ENCODE measurements at regions not wholly inside any gene's neighbourhood (a gene's known extent, or its start where the extent isn't known, plus 50 kb on each side); places are given as distances from the start of the nearest gene placed in this dataset.

GRCh38 chr13:76516586-76516985, 369.6 kb downstream of the KCTD12 start:
- no peak for DNase-seq (ENCODE audit: low read depth)
- no peak for TF ChIP-seq CTCF (IDR thresholded peaks at IDR 0.05; ENCODE audit: insufficient read depth, low read depth, low read length, missing control alignments)
- H3K4me3 ChIP-seq (ENCODE audit: low read depth, low read length): no peak overlapping the region

- TF ChIP-seq CTCF (IDR thresholded peaks at IDR 0.05; ENCODE audit: insufficient read depth, low read depth, low read length, missing control alignments): no peak
- no peak overlapping the region for H3K4me3 ChIP-seq (ENCODE audit: low read depth, low read length)
- DNase-seq (ENCODE audit: low read depth): no peak
These were observed 370.2 kb downstream of the KCTD12 start for GRCh38 chr13:76516013-76516412.

- no peak for TF ChIP-seq CTCF (IDR thresholded peaks at IDR 0.05; ENCODE audit: insufficient read depth, low read depth, low read length, missing control alignments)
- DNase-seq (ENCODE audit: low read depth): no peak
- H3K4me3 ChIP-seq (ENCODE audit: low read depth, low read length): no peak overlapping the region
These were observed 373.5 kb downstream of the KCTD12 start for GRCh38 chr13:76512721-76513145.

GRCh38 chr13:76505437-76505836, 380.8 kb downstream of the KCTD12 start:
- no peak overlapping the region for H3K4me3 ChIP-seq (ENCODE audit: low read depth, low read length)
- TF ChIP-seq CTCF (IDR thresholded peaks at IDR 0.05; ENCODE audit: insufficient read depth, low read depth, low read length, missing control alignments): no peak
- no peak for DNase-seq (ENCODE audit: low read depth)

- H3K4me3 ChIP-seq (ENCODE audit: low read depth, low read length): no peak overlapping the region
- TF ChIP-seq CTCF (IDR thresholded peaks at IDR 0.05; ENCODE audit: insufficient read depth, low read depth, low read length, missing control alignments): no peak
- DNase-seq (ENCODE audit: low read depth): no peak
These were observed 382.4 kb downstream of the KCTD12 start for GRCh38 chr13:76503766-76504165.

GRCh38 chr13:76503291-76503690, 382.9 kb downstream of the KCTD12 start:
- no peak for TF ChIP-seq CTCF (IDR thresholded peaks at IDR 0.05; ENCODE audit: insufficient read depth, low read depth, low read length, missing control alignments)
- DNase-seq (ENCODE audit: low read depth): no peak
- no peak overlapping the region for H3K4me3 ChIP-seq (ENCODE audit: low read depth, low read length)

GRCh38 chr13:76500894-76501293, 385.3 kb downstream of the KCTD12 start:
- no peak for DNase-seq (ENCODE audit: low read depth)
- no peak for TF ChIP-seq CTCF (IDR thresholded peaks at IDR 0.05; ENCODE audit: insufficient read depth, low read depth, low read length, missing control alignments)
- H3K4me3 ChIP-seq (ENCODE audit: low read depth, low read length): no peak overlapping the region

All from GM12865 (cell line).